ENCODE measurements at regions not wholly inside any gene's neighbourhood (a gene's known extent, or its start where the extent isn't known, plus 50 kb on each side); places are given as distances from the start of the nearest gene placed in this dataset.
"Not testable (repeated sequence)": the region's sequence is repeated elsewhere in the genome, so short reads cannot be mapped to it uniquely, and the experiment has no call there.

DNA sequence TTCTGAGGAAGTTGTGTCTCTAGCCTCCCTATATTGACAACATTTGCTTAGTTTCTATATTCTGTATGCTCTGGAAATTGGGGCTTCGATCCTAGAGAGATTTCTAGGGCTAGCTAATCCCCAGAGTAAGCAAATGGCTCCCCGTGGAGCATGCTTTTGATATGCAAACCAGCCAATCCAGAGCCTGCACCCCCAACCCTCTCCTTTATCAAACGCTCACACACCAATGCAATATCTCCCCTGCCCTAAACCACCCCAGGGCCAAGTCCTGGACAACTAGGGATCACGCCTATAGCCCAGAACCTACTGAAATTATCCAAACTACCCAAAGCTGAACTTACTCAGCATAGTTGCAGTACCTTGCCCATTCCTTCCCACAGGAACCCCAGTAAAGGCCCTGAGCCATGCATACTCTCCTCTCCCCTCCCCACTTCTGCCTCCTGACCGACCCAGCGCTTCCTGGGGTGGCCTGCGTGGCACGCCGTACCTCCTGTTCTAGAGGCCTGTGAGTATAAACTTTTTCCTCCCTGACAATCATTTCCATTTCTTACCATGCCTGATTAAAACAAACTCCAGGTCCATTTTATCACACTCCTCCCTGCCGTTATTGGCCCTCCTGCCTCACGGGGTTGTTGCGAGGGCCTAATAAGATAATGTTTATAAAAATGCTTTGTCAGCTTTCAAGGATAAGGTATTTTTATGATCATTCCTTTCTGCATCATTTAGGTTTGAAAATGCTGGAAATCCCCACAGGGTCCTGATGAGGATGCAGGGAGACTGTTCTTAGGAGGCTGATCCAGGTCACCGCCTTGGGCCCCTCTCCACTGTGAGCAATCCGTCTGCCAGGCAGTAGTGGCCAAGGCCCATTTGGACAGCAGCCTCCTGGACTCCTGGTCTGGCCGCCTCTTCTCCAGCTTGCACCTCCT lies 102.7 kb downstream of the TENT5C start:
- no peak for DNase-seq

- no peak for DNase-seq
Measured at GRCh38 chr1:117709249-117709691, 103.4 kb downstream of the TENT5C start.

DNA sequence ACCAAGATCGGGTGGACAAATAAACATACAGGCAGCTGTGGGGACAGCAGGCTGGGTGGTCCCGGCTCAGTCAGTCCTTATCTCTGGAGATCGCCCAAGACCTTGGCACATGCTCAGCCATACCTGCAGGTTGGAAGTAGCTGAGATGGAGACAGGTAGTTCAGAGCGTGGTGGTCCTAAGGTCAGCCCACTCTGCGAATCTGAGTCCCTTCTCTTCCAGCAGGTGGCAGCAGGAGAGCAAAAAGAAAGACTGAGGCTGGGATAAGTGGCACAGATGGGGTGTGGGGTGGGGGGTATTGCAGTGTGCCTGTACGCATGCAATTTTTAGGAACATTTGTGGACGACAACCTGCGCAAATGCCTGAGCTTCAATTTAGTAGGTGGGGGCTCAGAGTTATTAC lies 104.9 kb downstream of the TENT5C start:
- no peak for DNase-seq

DNA sequence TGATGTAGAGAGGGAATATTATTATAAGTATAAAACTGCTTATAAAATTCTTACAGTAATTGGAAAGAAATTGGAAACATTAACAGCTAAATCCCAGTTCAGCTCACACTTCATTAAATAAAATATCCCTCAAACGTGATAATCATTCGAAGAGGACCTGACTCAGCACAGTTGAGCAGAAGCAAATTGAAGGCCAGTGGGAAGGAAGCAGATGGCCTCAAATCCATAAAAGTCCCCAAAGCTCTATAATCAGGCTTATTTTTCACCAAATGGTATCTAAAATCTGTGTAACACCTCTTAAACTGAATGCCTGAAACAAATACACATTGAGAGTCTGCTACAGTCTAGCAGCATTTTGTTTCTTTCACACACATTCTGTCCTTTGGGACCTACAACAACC lies 106.8 kb downstream of the TENT5C start:
- DNase-seq, result no peak

GRCh38 chr1:117714546-117714945 lies 108.7 kb downstream of the TENT5C start:
- no peak for DNase-seq

GRCh38 chr1:117716030-117716429 lies 110.2 kb downstream of the TENT5C start:
- DNase-seq, result not testable (repeated sequence)

DNA sequence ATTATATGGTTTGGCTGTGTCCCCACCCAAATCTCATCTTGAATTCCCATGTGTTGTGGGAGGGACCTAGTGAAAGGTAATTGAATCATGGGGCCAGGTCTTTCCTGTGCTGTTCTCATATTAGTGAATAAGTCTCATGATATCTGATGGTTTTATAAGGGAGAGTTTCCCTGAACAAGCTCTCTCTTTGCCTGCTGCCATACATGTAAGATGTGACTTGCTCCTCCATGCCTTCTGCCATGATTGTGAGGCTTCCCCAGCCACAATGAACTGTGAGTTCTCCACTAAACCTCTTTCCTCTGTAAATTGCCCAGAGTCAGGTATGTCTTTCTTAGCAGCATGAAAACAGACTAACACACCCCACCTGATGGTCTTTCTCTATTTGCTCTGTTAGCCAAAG lies 112.1 kb downstream of the TENT5C start:
- DNase-seq, result not testable (repeated sequence)

DNA sequence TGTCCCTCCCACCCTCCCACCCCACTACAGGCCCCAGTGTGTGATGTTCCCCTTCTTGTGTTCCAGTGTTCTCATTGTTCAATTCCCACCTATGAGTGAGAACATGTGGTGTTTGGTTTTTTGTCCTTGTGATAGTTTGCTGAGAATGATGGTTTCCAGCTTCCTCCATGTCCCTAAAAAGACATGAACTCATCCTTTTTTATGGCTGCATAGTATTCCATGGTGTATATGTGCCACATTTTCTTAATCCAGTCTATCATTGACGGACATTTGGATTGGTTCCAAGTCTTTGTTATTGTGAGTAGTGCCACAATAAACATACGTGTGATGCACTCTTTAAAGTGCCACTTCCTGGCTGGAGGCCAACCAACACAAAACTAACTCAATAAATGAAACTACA lies 112.7 kb downstream of the TENT5C start:
- not testable (repeated sequence) for DNase-seq

- DNase-seq, result no peak
Measured at GRCh38 chr1:117719004-117719403, 113.2 kb downstream of the TENT5C start.

GRCh38 chr1:117732065-117732797 lies 126.4 kb downstream of the TENT5C start:
- no peak for DNase-seq

DNA sequence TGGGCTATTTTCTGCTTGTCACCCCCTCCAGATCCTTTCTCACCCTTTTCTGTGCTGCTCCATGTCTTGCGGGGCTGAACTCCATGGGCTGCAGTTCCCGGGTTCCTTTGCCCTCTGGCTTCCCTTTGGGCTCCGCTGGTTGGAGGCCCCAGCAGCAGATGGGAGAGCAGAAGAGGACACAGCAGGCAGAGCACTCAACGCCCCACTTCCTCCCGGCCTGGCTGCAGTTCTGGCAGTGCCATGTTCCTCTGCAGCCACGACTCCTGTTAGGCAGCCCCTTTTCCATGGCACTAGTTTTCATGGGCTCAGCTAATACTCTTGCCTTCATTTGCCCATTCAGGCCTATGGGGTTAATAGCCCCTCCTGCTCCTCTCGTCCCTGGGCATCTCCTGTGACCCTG lies 127.1 kb downstream of the TENT5C start:
- no peak for DNase-seq

- DNase-seq, result no peak
Measured at GRCh38 chr1:117734403-117734802, 128.6 kb downstream of the TENT5C start.

DNA sequence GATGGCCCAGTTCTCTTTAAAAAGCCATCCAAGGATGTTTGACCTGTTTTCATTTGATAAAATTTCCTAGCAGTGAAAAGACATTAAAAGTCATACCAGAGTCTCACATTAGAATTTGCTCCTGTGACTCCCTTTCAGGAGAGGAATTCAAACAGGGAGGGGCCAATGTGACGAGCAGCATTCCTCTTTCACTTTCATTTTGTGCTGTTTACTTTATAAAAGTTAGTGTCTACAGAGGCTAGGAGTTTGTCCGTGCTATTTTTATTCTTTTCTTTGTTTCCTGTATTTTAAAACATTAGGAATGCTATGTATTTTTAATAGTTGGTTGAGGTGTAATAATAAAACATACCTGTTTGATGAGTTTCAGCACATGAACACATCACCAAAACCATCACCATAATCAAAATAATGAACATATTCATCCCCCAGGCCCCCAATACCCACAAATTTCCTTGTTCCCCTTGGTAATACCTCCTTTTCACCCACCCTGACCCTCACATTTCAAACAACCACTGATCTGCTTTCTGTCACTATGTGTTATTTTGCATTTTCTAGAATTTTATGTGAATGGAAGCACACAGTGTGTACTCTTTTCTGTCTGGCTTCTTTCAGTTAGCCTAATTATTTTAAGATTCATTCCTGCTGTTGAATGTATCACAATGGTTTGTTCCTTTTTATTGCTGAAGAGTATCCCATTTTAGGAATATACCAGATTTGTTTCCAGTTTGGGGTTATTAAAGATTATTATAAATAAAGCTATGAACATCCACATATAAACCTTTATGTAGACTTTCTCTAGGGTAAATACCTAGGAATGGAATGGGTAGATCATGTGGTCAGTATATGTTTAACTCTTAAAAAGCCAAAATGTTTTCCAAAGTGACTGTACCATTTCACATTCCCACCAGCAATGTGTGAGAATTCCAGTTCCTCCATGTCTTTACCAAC lies 129.5 kb downstream of the TENT5C start:
- peak; percentile 26 for DNase-seq

DNA sequence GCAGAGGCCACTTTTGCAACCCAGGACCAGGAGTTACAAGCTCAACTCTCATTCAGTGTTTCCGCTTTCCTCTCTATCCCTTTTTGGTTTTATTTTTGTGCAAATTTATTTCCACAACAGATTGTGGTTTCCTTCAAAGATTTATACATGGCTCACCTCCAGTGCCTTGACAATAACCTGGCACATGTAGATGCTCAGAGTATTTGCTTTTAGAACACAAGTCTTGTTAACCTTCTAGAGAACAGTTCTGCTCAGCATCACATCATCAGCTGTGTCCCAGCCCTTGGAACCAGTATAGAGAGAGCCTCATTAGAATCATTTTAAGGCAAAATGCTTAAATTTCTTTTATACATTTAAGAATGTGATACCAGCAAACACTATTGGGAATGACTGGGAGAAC lies 133.7 kb downstream of the TENT5C start:
- no peak for DNase-seq

GRCh38 chr1:117740496-117740895 lies 134.6 kb downstream of the TENT5C start:
- DNase-seq, result no peak

GRCh38 chr1:117746565-117746964 lies 140.7 kb downstream of the TENT5C start:
- DNase-seq, result not testable (repeated sequence)

DNA sequence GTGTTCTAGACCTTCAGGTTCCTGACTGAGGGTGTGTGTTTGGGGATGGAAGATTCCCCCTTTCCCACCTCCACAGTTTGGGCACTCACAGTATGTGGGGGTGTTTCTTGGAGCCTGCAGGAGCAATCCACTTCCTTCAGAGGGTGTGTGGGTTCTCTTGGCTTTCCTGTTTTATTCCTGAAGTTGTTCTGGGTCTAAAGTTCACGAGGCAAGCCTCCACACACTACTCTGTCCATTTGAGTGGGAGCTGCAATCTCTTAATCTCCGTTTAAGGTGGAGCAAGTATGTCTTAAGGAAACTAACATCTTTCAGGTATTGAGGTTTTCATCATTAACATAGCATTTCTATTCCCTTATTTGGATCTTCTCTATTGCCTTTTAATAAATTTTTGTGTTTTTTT lies 141.8 kb downstream of the TENT5C start:
- DNase-seq, result no peak

DNA sequence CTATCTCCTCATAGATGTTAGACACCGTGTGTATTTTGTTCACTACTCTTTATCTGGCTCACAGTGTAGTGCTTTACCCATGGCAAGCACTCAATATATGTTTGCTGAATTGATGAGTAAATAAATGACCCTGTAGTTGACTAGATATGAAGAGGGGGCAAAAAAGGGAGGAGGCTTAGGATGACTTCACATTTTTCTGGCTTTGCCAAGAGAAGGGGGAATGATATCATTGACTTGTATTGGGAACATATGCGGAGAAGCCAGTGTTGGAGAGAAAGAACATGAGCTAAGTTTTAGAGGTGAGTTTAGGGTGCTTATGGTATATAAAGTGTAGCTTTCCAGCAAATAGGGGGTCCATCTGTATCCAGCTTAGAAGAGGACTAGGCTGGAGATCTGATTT lies 145.5 kb downstream of the TENT5C start:
- no peak for DNase-seq

DNA sequence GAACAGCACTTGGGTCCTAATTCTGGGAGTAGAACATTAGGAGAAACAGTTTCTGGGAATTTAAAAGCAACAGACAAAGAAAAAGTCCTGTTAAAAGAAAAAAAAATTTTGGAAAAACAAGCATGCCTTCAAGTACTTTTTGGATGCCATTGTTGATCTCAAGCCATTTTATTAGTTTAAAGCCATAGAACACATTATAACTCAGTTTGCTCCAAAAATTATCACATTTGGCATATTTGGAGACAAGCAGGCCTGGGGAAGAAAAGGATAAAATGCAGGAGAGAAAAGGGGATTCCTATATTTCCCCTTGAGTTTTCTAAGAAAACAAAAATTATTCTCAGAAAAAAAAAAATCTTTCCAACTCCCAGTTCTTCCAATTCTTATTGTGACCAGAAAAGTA lies 146.8 kb downstream of the TENT5C start:
- DNase-seq, result no peak

- DNase-seq, result no peak
Measured at GRCh38 chr1:117753232-117753631, 147.4 kb downstream of the TENT5C start.

- no peak for DNase-seq
Measured at GRCh38 chr1:117753652-117754051, 147.8 kb downstream of the TENT5C start.

DNA sequence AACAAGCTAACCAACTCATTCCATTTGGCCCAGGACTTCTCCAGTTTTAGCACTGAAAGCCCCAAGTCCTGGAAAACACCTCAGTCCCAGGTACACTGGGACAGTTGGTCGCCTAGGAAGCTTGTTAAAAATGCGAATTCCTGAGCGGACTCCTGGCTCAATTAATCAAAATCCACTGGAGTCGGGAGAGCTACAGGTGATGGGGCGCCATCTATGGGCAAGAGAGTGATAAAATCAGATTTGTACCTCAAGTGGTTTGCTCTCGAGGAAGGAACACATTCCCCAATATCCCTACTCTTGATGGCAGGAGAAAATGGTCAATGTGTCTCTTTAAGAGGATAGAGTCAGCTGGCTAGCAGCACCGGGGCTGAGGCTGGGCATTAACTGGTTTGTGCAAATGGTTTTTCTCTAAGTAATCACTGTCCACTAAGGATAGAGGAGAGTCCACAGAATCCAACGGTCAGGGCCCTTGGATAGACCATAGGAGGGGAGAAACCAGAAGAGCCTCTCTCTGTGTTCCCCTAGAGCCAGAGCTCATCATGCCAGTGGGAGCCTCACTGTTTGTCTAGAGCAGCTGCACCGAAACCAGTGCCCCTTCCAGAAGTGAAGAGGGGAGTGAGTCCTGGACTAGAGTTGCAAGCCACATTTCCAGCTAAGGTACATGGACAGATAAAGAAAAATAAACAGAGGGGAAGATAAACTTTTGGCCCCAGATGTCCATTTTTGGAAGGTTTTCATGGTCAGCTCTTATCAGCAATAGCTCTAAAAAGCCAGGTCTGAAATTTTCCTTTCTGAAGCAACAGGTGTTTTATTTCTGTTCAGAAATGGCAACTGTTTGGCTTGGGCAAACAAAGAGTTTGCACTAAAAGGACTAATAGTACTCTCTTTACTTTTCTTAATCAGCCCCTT lies 148.5 kb downstream of the TENT5C start:
- peak; percentile 37 for DNase-seq

Data from activated T-cell treated with anti-CD3 and anti-CD28 coated beads for 4 hours (primary cell).